K562 (cell line): ENCODE measurements at regions not wholly inside any gene's neighbourhood (a gene's known extent, or its start where the extent isn't known, plus 50 kb on each side); places are given as distances from the start of the nearest gene placed in this dataset.

Experiments used
- ADNP ChIP-seq: fragments of 200-800 bp; sonication (Bioruptor generic); IDR thresholded peaks from 2 replicates; pipeline ENCODE4 v1.6.1; 2016; ENCODE audit warnings: missing genetic modification characterization, missing compliant biosample characterization
- COPS2 ChIP-seq: fragments of 450-650 bp; conservative IDR thresholded peaks from 2 replicates; pipeline ENCODE4 v1.6.1; 2016; ENCODE audit warnings: mild to moderate bottlenecking, moderate library complexity
- CUX1 ChIP-seq: fragments of 200-800 bp; sonication (Bioruptor generic); IDR thresholded peaks from 2 replicates; pipeline ENCODE4 v1.6.1; 2016; ENCODE audit warnings: missing genetic modification characterization, missing compliant biosample characterization
- HINFP ChIP-seq: fragments of 450-650 bp; conservative IDR thresholded peaks from 2 replicates; pipeline ENCODE4 v1.6.1; 2016; ENCODE audit warnings: missing genetic modification characterization, low read depth, mild to moderate bottlenecking, control low read depth, missing compliant biosample characterization
- NFRKB ChIP-seq: fragments of 450-650 bp; IDR thresholded peaks from 2 replicates; pipeline ENCODE4 v1.6.1; 2016; ENCODE audit warnings: low read depth
- SRF ChIP-seq, 2 experiments: fragments of 250-450, 450-650 bp in 1 of 2; sonication (Bioruptor Pico) in 1 of 2; sonication (generic) in 1 of 2; formaldehyde crosslinking; IDR thresholded peaks; 2 replicates each; pipeline versions ENCODE4 v1.5.0 to v1.5.1; 2020 to 2022; ENCODE audit warnings: mild to moderate bottlenecking in 1 of 2, missing genetic modification reagents in 1 of 2
- TRIM28 ChIP-seq: fragments of 450-650 bp; IDR thresholded peaks from 2 replicates; pipeline ENCODE4 v1.6.1; 2017
- ZBTB12 ChIP-seq: fragments of 250-450 bp; sonication (Bioruptor Pico); IDR thresholded peaks from 2 replicates; pipeline ENCODE4 v1.4.0; 2020
- ZNF146 ChIP-seq: IDR thresholded peaks from one replicate; pipeline ENCODE4 v1.6.1; 2018; ENCODE audit warnings: missing compliant biosample characterization; ENCODE audit not compliant: unreplicated experiment
- ZNF23 ChIP-seq: fragments of 250-450 bp; sonication (Bioruptor Pico); IDR thresholded peaks from 2 replicates; pipeline ENCODE4 v1.4.0; 2020; ENCODE audit warnings: mild to moderate bottlenecking
- ZNF398 ChIP-seq: fragments of 250-450 bp; sonication (Bioruptor Pico); IDR thresholded peaks from 2 replicates; pipeline ENCODE4 v1.8.0; 2021; ENCODE audit warnings: moderate library complexity, mild to moderate bottlenecking, inconsistent platforms
- ZNF583 ChIP-seq: fragments of 250-450 bp; sonication (Bioruptor Pico); IDR thresholded peaks from 2 replicates; pipeline ENCODE4 v1.4.0; 2020
- ZNF655 ChIP-seq: fragments of 250-450 bp; sonication (Bioruptor Pico); IDR thresholded peaks from 2 replicates; pipeline ENCODE4 v1.5.0; 2021

DNA sequence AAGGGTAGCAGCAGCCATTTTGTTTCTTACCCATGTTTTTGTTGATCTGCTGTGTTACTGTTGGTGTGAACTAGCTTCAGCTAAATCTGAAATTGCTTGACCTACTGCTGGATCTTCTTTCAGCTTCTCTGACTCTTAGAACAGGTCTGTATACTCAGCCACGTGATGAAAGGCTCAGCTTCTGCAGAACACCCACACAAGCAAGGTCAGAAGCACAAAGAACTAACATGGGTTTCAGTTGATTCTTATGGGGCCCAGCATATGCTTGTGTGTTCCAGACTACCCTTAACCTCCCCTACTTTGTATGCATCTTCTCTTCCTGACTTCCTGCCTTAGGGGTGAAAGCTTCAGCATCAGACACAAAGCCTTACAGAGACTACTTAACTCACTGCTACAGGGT is 186.8 kb downstream of the HGF start (continued):
- TF ChIP-seq ZNF655 (CRISPR knock-in tag) (no peak), ADNP (tag) (no peak), ZNF583 (CRISPR knock-in tag) (no peak), TRIM28 (no peak), CUX1 (no peak), ZBTB12 (CRISPR knock-in tag) (no peak), HINFP (no peak), NFRKB (no peak), ZNF146 (CRISPR knock-in tag) (no peak), SRF (CRISPR knock-in tag; IDR thresholded peaks at IDR 0.05) (no peak), ZNF23 (CRISPR knock-in tag) (no peak), ZNF398 (no peak), COPS2 (no peak)
